Lower leg skin (tissue), 3 donors: ENCODE measurements at regions not wholly inside any gene's neighbourhood (a gene's known extent, or its start where the extent isn't known, plus 50 kb on each side); places are given as distances from the start of the nearest gene placed in this dataset.

ENCODE experiments used
- POLR2A ChIP-seq, 2 donors: fragments of 450-650 bp; IDR thresholded peaks; one replicate each; pipeline ENCODE4 v1.6.1; 2016 to 2017; ENCODE audit warnings: antibody characterized with exemption in 2 of 2, mild to moderate bottlenecking in 1 of 2, moderate library complexity in 1 of 2
- TF ChIP-seq, protein P1 (sequence below), 3 donors: fragments of 450-650 bp; IDR thresholded peaks; one replicate each; pipeline ENCODE4 v1.5.1; 2016; ENCODE audit warnings: antibody characterized with exemption in 3 of 3, mild to moderate bottlenecking in 3 of 3, moderate library complexity in 2 of 3

- TF ChIP-seq, protein P1, sequence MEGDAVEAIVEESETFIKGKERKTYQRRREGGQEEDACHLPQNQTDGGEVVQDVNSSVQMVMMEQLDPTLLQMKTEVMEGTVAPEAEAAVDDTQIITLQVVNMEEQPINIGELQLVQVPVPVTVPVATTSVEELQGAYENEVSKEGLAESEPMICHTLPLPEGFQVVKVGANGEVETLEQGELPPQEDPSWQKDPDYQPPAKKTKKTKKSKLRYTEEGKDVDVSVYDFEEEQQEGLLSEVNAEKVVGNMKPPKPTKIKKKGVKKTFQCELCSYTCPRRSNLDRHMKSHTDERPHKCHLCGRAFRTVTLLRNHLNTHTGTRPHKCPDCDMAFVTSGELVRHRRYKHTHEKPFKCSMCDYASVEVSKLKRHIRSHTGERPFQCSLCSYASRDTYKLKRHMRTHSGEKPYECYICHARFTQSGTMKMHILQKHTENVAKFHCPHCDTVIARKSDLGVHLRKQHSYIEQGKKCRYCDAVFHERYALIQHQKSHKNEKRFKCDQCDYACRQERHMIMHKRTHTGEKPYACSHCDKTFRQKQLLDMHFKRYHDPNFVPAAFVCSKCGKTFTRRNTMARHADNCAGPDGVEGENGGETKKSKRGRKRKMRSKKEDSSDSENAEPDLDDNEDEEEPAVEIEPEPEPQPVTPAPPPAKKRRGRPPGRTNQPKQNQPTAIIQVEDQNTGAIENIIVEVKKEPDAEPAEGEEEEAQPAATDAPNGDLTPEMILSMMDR (IDR thresholded peaks at IDR 0.05): no peak
- TF ChIP-seq POLR2A (IDR thresholded peaks at IDR 0.05): no peak
Observed at GRCh38 chr1:214187933-214188332, 93.0 kb upstream of the SMYD2 start.
